ENCODE measurements at regions not wholly inside any gene's neighbourhood (a gene's known extent, or its start where the extent isn't known, plus 50 kb on each side); places are given as distances from the start of the nearest gene placed in this dataset.

- Histone ChIP-seq H3K4me1 (ENCODE audit: control insufficient read depth, extremely low read depth, insufficient read depth, low read length) (no peaks in the 10 kb centered on the region), H3K9me1 (ENCODE audit: control insufficient read depth, extremely low read depth, insufficient read depth, low read length) (no peaks in the 10 kb centered on the region), H3K36me3 (ENCODE audit: control insufficient read depth in 2 of 2, extremely low read depth in 1 of 2, insufficient read depth in 2 of 2, low read length in 2 of 2) (no peaks in the 10 kb centered on the region), H4K20me1 (ENCODE audit: control insufficient read depth, extremely low read depth, insufficient read depth, low read length) (no peaks in the 10 kb centered on the region), H3K4me2 (ENCODE audit: control insufficient read depth, extremely low read depth, insufficient read depth, low read depth, low read length) (no peak overlapping the region), H3K9me3 (ENCODE audit: control insufficient read depth, low read depth, low read length) (no peaks in the 10 kb centered on the region), H2AFZ (ENCODE audit: control insufficient read depth, low read length) (no peak overlapping the region), H3K27ac (ENCODE audit: control insufficient read depth, insufficient read depth, low read length) (no peak overlapping the region), H3K9ac (ENCODE audit: control insufficient read depth, extremely low read depth, insufficient read depth, low read length) (no peak overlapping the region), H3K79me2 (ENCODE audit: control insufficient read depth, insufficient read depth, low read length) (no peaks in the 10 kb centered on the region), H3K27me3 (ENCODE audit: control insufficient read depth, extremely low read depth, insufficient read depth, low read length) (peaks cover 16% of the 10 kb centered on the region), H3K4me3 (ENCODE audit: control insufficient read depth in 2 of 3, extremely low read depth in 1 of 3, insufficient read depth in 2 of 3, low read depth in 1 of 3, low read length in 3 of 3) (no peak overlapping the region)
- dilution Hi-C loops (cut with MboI; ENCODE audit: extremely low pct_ligation_motif_present, low sequenced_read_pairs) = no loop called here
- DNase-seq (ENCODE audit: low read depth, low spot score) (no peak), FAIRE-seq (no peak)
- TF ChIP-seq EZH2 (IDR thresholded peaks at IDR 0.05; ENCODE audit: low read length) (no peak), CTCF (optimal IDR thresholded peaks at IDR 0.05 in 1 of 3, IDR thresholded peaks at IDR 0.05 in 1 of 3, conservative IDR thresholded peaks at IDR 0.05 in 1 of 3; ENCODE audit: extremely low read depth in 1 of 3, insufficient read depth in 2 of 3, low read length in 3 of 3) (no peak)
Observed at GRCh38 chr16:54996186-54996585, 65.5 kb downstream of the IRX5 start.

GRCh38 chr16:54998834-54999233 lies 68.2 kb downstream of the IRX5 start:
- FAIRE-seq = no peak
- no peak overlapping the region for H2AFZ ChIP-seq (ENCODE audit: control insufficient read depth, low read length)
- dilution Hi-C loops (cut with MboI; ENCODE audit: extremely low pct_ligation_motif_present, low sequenced_read_pairs) = no loop called here

GRCh38 chr16:54999481-54999880 lies 68.8 kb downstream of the IRX5 start:
- dilution Hi-C loops (cut with MboI; ENCODE audit: extremely low pct_ligation_motif_present, low sequenced_read_pairs) = no loop called here
- peaks cover 16% of the 10 kb centered on the region for H3K27me3 ChIP-seq (ENCODE audit: control insufficient read depth, extremely low read depth, insufficient read depth, low read length)
- no peaks in the 10 kb centered on the region for H3K36me3 ChIP-seq (ENCODE audit: control insufficient read depth in 2 of 2, extremely low read depth in 1 of 2, insufficient read depth in 2 of 2, low read length in 2 of 2)
- no peaks in the 10 kb centered on the region for H4K20me1 ChIP-seq (ENCODE audit: control insufficient read depth, extremely low read depth, insufficient read depth, low read length)
- H3K79me2 ChIP-seq (ENCODE audit: control insufficient read depth, insufficient read depth, low read length) = no peaks in the 10 kb centered on the region
- H2AFZ ChIP-seq (ENCODE audit: control insufficient read depth, low read length) = no peak overlapping the region
- no peak for TF ChIP-seq CTCF (optimal IDR thresholded peaks at IDR 0.05 in 1 of 3, IDR thresholded peaks at IDR 0.05 in 1 of 3, conservative IDR thresholded peaks at IDR 0.05 in 1 of 3; ENCODE audit: extremely low read depth in 1 of 3, insufficient read depth in 2 of 3, low read length in 3 of 3)
- no peak for TF ChIP-seq EZH2 (IDR thresholded peaks at IDR 0.05; ENCODE audit: low read length)
- H3K4me2 ChIP-seq (ENCODE audit: control insufficient read depth, extremely low read depth, insufficient read depth, low read depth, low read length) = no peak overlapping the region
- H3K4me3 ChIP-seq (ENCODE audit: control insufficient read depth in 2 of 3, extremely low read depth in 1 of 3, insufficient read depth in 2 of 3, low read depth in 1 of 3, low read length in 3 of 3) = no peak overlapping the region
- no peaks in the 10 kb centered on the region for H3K4me1 ChIP-seq (ENCODE audit: control insufficient read depth, extremely low read depth, insufficient read depth, low read length)
- FAIRE-seq = no peak
- H3K9ac ChIP-seq (ENCODE audit: control insufficient read depth, extremely low read depth, insufficient read depth, low read length) = no peak overlapping the region
- H3K9me3 ChIP-seq (ENCODE audit: control insufficient read depth, low read depth, low read length) = no peaks in the 10 kb centered on the region
- no peak overlapping the region for H3K27ac ChIP-seq (ENCODE audit: control insufficient read depth, insufficient read depth, low read length)
- no peaks in the 10 kb centered on the region for H3K9me1 ChIP-seq (ENCODE audit: control insufficient read depth, extremely low read depth, insufficient read depth, low read length)
- DNase-seq (ENCODE audit: low read depth, low spot score) = no peak

More at GRCh38 chr16:54998834-54999233, 68.2 kb downstream of the IRX5 start:
- no peak overlapping the region for H3K27ac ChIP-seq (ENCODE audit: control insufficient read depth, insufficient read depth, low read length)
- TF ChIP-seq EZH2 (IDR thresholded peaks at IDR 0.05; ENCODE audit: low read length) = no peak
- H3K27me3 ChIP-seq (ENCODE audit: control insufficient read depth, extremely low read depth, insufficient read depth, low read length) = peaks cover 16% of the 10 kb centered on the region
- no peak for DNase-seq (ENCODE audit: low read depth, low spot score)
- no peak overlapping the region for H3K4me3 ChIP-seq (ENCODE audit: control insufficient read depth in 2 of 3, extremely low read depth in 1 of 3, insufficient read depth in 2 of 3, low read depth in 1 of 3, low read length in 3 of 3)
- no peaks in the 10 kb centered on the region for H4K20me1 ChIP-seq (ENCODE audit: control insufficient read depth, extremely low read depth, insufficient read depth, low read length)
- H3K4me1 ChIP-seq (ENCODE audit: control insufficient read depth, extremely low read depth, insufficient read depth, low read length) = no peaks in the 10 kb centered on the region
- no peak overlapping the region for H3K4me2 ChIP-seq (ENCODE audit: control insufficient read depth, extremely low read depth, insufficient read depth, low read depth, low read length)
- no peaks in the 10 kb centered on the region for H3K79me2 ChIP-seq (ENCODE audit: control insufficient read depth, insufficient read depth, low read length)
- H3K36me3 ChIP-seq (ENCODE audit: control insufficient read depth in 2 of 2, extremely low read depth in 1 of 2, insufficient read depth in 2 of 2, low read length in 2 of 2) = no peaks in the 10 kb centered on the region
- no peaks in the 10 kb centered on the region for H3K9me1 ChIP-seq (ENCODE audit: control insufficient read depth, extremely low read depth, insufficient read depth, low read length)
- no peak overlapping the region for H3K9ac ChIP-seq (ENCODE audit: control insufficient read depth, extremely low read depth, insufficient read depth, low read length)
- H3K9me3 ChIP-seq (ENCODE audit: control insufficient read depth, low read depth, low read length) = no peaks in the 10 kb centered on the region
